Limb (tissue), 2 donors: ENCODE measurements at regions not wholly inside any gene's neighbourhood (a gene's known extent, or its start where the extent isn't known, plus 50 kb on each side); places are given as distances from the start of the nearest gene placed in this dataset.
"Not testable (repeated sequence)": the region's sequence is repeated elsewhere in the genome, so short reads cannot be mapped to it uniquely, and the experiment has no call there.

ENCODE experiments used
- DNase-seq, 2 donors: peaks; one replicate each; pipeline ENCODE4 v3.0.0-alpha.2; 2016; ENCODE audit errors: extremely low spot score in 2 of 2

DNA sequence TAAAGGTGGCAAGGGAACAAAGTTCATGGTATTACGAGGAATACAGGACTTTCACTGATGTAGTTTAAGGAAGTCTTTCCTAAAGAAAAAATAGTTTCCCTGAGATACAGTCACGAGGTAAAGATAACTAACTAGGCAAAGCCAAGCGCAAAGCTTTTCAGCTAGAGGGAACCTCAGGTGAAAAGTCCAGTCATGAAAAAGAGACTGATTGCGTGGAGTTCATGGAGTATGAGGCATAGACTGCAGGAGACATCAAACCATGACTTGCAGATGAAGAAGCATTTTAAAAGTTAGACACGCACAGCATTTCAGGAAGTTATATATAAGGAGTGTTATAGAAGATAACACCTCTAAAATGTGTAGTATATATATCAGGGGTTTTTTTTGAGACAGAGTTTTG is 205.6 kb upstream of the ZNF184 start:
- no peak for DNase-seq

DNA sequence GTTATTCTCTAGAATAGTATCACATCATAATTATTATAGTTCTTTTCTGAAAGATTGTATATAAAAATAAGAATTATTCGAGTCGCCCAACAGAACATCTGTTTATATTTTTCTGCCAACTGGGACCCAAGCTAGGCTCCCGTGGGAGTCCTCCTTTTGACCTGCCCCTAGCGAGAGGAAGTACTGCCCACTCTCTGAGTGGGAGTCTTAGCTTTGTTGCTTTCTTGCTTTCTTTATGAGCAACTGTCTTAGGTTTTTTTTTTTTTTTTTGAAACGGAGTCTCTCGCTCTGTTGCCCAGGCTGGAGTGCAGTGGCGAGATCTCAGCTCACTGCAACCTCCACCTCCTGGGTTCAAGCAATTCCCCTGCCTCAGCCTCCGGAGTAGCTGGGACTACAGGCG is 202.0 kb upstream of the ZNF184 start:
- no peak for DNase-seq

DNA sequence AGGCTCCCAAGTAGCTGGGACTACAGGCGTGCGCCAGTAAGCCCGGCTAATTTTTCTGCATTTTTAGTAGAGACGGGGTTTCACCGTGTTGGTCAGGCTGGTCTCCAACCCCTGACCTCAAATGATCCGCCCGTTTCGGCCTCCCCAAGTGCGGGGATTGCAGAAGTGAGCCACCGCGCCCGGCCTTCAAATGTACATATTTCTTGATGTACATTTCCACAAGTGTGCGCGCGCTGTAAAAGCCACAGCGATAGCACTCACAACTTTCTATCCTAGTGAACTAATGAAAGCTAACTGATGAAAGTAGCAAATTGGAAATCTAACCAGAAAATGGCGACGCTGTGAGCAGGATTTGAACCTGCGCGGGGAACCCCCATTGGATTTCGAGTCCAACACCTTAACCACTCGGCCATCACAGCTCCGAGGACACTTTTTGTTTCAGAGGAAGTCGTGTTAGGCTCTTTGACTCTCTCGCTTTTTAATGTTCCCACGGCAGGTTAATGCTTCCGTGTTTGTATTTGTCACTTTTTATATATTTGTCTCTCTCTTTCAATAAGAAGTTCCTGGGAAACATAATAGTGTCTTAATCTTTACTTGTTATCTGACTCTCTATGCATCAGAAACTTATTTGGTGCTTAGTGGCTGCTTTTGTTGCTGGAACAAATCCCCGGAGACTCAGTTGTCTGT is 199.4 kb upstream of the ZNF184 start:
- no peak for DNase-seq

DNA sequence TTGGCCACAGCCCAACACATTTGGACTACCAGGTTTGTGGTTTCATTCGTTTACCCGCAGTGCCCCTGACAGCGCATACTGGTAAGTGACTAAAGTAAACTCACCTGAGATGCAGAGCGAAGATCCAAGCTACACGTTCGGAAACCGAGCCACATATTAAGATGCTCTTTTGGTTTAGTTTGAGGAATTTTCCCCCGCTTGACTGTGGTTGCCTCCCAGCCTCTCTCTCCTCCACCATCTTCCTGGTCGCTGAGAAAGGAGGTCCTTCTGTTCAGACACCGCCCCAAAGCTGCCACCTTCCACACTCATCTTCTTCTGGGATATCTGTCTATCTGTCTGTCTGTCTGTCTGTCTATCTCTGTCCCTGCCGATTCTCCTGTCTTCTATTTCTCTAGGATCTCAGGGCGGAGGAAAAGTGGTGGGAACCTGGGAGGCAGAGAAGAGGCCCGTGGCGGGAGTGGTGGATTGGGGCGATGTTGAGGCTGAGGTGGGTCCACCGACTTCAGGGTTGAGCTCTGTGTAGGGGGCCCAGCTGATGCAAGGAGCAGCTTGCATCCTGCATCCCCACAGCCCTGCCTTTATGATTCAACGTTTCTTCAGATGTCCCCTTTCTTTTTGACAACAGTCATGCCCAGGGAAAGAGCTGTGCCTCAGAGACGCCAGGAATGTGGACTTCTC is 196.9 kb upstream of the ZNF184 start:
- peak in 1 of 2 donors; percentile 48 for DNase-seq

DNA sequence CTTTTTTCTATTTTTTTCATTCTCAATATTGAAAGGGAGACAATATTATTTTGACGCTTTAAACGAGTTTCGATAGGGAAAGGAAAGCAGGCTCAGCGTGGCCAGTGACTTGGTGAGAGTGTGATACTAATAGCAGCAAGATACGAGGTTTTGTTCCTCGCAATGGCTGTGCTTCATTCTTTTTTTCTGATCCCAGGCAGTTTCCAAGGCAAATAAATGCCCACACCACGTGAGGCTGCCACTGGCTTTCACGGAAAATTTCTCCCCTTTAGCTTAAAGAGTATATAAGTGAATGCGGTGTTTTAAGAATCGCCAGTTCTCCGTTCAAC is 196.4 kb upstream of the ZNF184 start:
- DNase-seq, result no peak

- peak in 1 of 2 donors; percentile 77 for DNase-seq
Measured at GRCh38 chr6:27668442-27669294, 195.8 kb upstream of the ZNF184 start.

- DNase-seq, result no peak
Measured at GRCh38 chr6:27667657-27668441, 194.9 kb upstream of the ZNF184 start.

GRCh38 chr6:27667016-27667656 is 194.2 kb upstream of the ZNF184 start:
- no peak for DNase-seq

DNA sequence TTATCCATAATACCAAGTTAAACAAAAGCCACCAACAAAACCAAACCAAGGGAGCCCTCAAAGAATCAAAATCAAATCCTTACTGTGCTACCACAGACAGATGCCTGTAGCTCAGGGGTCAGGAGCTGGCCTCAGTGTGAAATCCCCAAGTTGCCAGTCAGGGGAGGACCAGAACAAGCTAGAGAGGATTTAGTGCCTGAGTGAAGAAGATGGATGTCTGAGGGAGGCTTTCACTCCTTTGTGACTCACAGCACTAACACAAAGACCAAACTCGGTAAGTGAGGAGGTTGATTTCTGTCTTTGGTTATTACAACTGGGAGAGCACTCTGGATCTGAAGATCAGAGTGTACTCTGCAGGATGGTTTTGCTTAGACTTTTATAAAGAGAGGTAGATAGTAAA is 189.9 kb upstream of the ZNF184 start:
- no peak for DNase-seq

- not testable (repeated sequence) for DNase-seq
Measured at GRCh38 chr6:27662212-27662611, 189.3 kb upstream of the ZNF184 start.

DNA sequence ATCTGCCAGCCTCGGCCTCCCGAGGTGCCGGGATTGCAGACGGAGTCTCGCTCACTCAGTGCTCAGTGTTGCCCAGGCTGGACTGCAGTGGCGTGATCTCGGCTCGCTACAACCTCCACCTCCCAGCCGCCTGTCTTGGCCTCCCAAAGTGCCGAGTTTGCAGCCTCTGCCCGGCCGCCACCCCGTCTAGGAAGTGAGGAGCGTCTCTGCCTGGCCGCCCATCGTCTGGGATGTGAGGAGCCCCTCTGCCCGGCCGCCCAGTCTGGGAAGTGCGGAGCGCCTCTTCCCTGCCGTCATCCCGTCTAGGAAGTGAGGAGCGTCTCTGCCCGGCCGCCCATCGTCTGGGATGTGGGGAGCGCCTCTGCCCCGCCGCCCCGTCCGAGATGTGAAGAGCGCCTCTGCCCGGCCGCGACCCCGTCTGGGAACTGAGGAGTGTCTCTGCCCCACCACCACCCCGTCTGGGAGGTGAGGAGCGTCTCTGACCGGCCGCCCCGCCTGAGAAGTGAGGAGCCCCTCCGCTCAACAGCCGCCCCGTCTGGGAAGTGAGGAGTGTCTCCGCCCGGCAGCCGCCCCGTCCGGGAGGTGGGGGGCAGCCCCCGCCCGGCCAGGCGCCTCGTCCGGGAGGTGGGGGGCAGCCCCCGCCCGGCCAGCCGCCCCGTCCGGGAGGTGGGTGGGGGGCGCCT is 180.4 kb upstream of the ZNF184 start:
- DNase-seq, result not testable (repeated sequence)

GRCh38 chr6:27651371-27651732 is 178.4 kb upstream of the ZNF184 start:
- no peak for DNase-seq

DNA sequence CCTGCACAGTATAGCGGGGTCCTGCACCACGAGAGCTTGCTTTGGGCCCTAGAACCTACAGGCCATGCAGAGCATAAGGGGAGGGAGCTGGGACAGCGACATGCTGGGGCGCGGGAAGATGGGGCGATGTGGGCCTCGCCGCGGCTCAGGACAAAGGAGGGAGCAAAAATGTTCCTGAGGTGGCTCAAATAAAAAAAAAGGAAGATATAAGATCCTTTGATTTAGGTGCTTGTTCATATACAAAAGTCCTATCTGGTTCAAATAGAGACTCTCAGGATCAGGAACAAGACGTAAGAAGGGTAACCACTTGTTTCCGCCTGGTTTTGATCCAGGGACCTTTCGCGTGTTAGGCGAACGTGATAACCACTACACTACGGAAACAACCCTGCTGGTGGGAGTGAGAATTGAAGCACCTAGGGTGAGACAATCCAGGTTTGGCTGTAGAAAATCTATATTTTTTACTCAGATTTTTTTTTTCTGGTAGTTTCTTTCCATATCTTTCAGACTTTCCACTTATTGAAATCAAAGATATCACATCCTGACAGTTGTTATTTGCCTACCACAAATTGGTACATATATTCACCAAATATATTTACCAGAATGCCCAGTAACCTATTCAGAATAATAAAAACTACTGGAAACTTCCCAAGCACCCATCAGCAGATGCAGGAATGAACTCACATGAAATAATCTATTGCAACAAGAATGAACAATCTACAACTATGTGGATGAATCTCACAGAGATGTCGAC is 177.9 kb upstream of the ZNF184 start:
- DNase-seq, result peak in 1 of 2 donors; percentile 69

- no peak for DNase-seq
Measured at GRCh38 chr6:27644528-27644927, 171.6 kb upstream of the ZNF184 start.

GRCh38 chr6:27642744-27643456 is 170.0 kb upstream of the ZNF184 start:
- DNase-seq, result no peak

- not testable (repeated sequence) for DNase-seq
Measured at GRCh38 chr6:27635886-27636285, 163.0 kb upstream of the ZNF184 start.

DNA sequence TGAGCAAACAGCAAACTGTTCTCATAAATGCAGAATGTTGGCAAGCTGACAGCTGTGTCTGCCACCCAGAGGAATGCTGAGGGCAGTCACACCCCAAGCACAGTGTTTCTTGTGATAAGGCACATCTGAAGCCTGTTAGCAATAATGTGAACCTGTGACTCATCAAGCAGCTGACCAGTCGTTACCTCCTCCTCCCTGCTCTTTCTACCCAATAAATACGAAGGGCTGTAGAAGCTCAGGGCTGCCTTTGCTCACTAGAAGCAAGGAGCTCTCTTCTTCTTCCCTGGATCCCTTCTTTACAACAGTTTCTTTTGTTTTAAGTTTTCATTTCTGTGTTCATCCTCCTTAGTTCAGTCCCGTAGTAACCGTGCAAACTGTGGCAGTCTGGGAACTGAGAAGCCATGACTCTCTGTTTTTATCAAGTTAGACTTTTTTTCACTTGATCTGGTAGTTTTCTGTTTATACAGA is 160.3 kb upstream of the ZNF184 start:
- not testable (repeated sequence) for DNase-seq

GRCh38 chr6:27631609-27631916 is 158.7 kb upstream of the ZNF184 start:
- no peak for DNase-seq
